Erythroblast (primary cell): ENCODE measurements at regions not wholly inside any gene's neighbourhood (a gene's known extent, or its start where the extent isn't known, plus 50 kb on each side); places are given as distances from the start of the nearest gene placed in this dataset.

Source experiments
- GATA1 ChIP-seq: IDR thresholded peaks from 2 replicates; pipeline ENCODE4 v1.6.1; 2011; ENCODE audit warnings: low read depth, mild to moderate bottlenecking, control low read depth, low read length, moderate library complexity
- POLR2A ChIP-seq: IDR thresholded peaks from 2 replicates; pipeline ENCODE4 v1.6.1; 2011; ENCODE audit warnings: mild to moderate bottlenecking, low read length

DNA sequence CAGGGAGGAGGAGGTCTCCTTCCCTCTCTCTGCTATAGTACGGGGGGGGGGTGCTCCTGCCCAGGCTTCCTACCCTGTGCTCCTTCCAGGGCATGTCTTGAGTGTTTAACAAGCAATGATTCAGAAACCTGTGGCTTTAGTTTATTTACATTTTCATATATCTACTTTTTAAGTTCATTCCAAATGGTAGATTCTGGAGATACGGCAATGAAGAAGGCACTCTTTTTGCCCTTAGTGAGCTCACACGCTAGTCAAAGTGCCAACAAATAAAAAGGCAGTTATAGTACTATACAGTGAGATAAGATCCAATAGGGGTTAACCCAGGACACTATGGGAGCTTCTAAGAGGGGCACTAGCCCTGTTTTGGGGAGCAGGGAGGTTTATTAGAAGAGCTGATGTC lies 169.3 kb upstream of the CACNA1E start:
- no peak for TF ChIP-seq GATA1
- no peak for TF ChIP-seq POLR2A
